ENCODE measurements at regions not wholly inside any gene's neighbourhood (a gene's known extent, or its start where the extent isn't known, plus 50 kb on each side); places are given as distances from the start of the nearest gene placed in this dataset.

GRCh38 chr7:88363249-88363648, 56.6 kb upstream of the STEAP4 start:
- TF ChIP-seq CTCF (IDR thresholded peaks at IDR 0.05; ENCODE audit: low read depth, low read length): no peak
- no peak for TF ChIP-seq POLR2A (IDR thresholded peaks at IDR 0.05; ENCODE audit: extremely low read depth, insufficient read length)
- TF ChIP-seq MAX (IDR thresholded peaks at IDR 0.05; ENCODE audit: low read depth, low read length): no peak
